ENCODE measurements at regions not wholly inside any gene's neighbourhood (a gene's known extent, or its start where the extent isn't known, plus 50 kb on each side); places are given as distances from the start of the nearest gene placed in this dataset.

DNA sequence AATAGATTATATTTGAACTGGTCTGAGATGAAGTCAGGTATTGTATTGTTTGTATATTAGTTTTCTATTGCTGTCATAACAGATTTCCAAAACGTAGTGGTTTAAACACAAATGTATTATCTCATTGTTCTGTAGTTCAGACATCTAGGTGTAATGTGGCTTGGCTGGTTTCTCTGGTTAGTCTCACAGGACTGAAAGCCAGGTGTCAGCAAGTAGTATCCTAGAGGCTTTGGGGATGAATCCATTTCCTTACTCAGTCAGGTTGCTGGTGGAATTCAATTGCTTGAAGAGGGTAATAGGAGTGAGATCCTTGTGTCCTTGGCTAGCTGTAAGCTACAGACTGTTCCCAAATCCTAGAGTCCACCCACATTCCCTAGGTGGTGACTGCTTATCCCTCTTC lies 675.8 kb downstream of the NCAM2 start:
- TF ChIP-seq SIN3A (IDR thresholded peaks at IDR 0.05; ENCODE audit: low read depth, low read length) (no peak), SUZ12 (IDR thresholded peaks at IDR 0.05; ENCODE audit: unreplicated experiment) (no peak), JUND (IDR thresholded peaks at IDR 0.05; ENCODE audit: low read depth, low read length) (no peak), POLR2A (IDR thresholded peaks at IDR 0.05; ENCODE audit: low read depth, low read length) (no peak), NFYB (IDR thresholded peaks at IDR 0.05; ENCODE audit: insufficient read depth, low read depth, low read length) (no peak), CEBPB (IDR thresholded peaks at IDR 0.05; ENCODE audit: borderline replicate concordance in 1 of 2, low read depth in 2 of 2, low read length in 2 of 2) (no peak), DPF2 (IDR thresholded peaks at IDR 0.05) (no peak), NRF1 (conservative IDR thresholded peaks at IDR 0.05; ENCODE audit: low read depth, low read length) (no peak)
- TF ChIP-seq, protein P1, sequence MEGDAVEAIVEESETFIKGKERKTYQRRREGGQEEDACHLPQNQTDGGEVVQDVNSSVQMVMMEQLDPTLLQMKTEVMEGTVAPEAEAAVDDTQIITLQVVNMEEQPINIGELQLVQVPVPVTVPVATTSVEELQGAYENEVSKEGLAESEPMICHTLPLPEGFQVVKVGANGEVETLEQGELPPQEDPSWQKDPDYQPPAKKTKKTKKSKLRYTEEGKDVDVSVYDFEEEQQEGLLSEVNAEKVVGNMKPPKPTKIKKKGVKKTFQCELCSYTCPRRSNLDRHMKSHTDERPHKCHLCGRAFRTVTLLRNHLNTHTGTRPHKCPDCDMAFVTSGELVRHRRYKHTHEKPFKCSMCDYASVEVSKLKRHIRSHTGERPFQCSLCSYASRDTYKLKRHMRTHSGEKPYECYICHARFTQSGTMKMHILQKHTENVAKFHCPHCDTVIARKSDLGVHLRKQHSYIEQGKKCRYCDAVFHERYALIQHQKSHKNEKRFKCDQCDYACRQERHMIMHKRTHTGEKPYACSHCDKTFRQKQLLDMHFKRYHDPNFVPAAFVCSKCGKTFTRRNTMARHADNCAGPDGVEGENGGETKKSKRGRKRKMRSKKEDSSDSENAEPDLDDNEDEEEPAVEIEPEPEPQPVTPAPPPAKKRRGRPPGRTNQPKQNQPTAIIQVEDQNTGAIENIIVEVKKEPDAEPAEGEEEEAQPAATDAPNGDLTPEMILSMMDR (IDR thresholded peaks at IDR 0.05 in 2 of 3, conservative IDR thresholded peaks at IDR 0.05 in 1 of 3; ENCODE audit: control insufficient read depth in 2 of 3, extremely low read depth in 1 of 3, insufficient read depth in 1 of 3, low read depth in 3 of 3, low read length in 3 of 3): no peak
- TF ChIP-seq, protein P2, sequence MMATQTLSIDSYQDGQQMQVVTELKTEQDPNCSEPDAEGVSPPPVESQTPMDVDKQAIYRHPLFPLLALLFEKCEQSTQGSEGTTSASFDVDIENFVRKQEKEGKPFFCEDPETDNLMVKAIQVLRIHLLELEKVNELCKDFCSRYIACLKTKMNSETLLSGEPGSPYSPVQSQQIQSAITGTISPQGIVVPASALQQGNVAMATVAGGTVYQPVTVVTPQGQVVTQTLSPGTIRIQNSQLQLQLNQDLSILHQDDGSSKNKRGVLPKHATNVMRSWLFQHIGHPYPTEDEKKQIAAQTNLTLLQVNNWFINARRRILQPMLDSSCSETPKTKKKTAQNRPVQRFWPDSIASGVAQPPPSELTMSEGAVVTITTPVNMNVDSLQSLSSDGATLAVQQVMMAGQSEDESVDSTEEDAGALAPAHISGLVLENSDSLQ (IDR thresholded peaks at IDR 0.05): no peak
- TF ChIP-seq, protein P3, sequence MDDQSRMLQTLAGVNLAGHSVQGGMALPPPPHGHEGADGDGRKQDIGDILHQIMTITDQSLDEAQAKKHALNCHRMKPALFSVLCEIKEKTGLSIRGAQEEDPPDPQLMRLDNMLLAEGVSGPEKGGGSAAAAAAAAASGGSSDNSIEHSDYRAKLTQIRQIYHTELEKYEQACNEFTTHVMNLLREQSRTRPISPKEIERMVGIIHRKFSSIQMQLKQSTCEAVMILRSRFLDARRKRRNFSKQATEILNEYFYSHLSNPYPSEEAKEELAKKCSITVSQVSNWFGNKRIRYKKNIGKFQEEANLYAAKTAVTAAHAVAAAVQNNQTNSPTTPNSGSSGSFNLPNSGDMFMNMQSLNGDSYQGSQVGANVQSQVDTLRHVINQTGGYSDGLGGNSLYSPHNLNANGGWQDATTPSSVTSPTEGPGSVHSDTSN (IDR thresholded peaks at IDR 0.05; ENCODE audit: insufficient replicate concordance, low read depth, low read length): no peak
